GM10266 (cell line): ENCODE measurements at regions not wholly inside any gene's neighbourhood (a gene's known extent, or its start where the extent isn't known, plus 50 kb on each side); places are given as distances from the start of the nearest gene placed in this dataset.

Experiments used
- DNase-seq: peaks from one replicate; pipeline ENCODE4 v3.0.0; 2012; ENCODE audit errors: extremely low spot score
- CTCF ChIP-seq: IDR thresholded peaks from 2 replicates; pipeline ENCODE4 v1.5.1; 2012; ENCODE audit warnings: mild to moderate bottlenecking, low read depth; ENCODE audit not compliant: control insufficient read depth, insufficient read depth; ENCODE audit errors: missing control alignments

DNA sequence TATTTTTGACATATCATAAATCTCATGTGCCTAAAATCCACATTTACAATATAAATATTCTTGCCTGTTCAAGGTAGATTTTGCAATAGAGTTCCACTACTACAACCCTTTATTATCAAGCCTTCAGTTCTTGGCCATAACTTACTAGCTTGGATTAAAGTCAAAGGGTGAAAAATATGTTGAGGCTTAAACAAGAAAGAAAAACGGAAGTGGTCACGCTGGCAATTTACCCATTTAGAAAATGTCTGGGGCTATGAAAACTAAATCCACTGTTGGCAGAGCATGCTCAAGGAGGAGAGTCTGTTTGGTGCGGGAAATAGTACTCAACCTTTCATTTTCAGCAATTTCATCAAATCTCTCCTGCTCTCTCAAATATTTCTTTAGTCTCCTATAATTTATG, 209.8 kb upstream of the RHOBTB1 start:
- TF ChIP-seq CTCF: no peak
- DNase-seq: no peak

- TF ChIP-seq CTCF: no peak
Observed at GRCh38 chr10:61151059-61151458, 207.1 kb upstream of the RHOBTB1 start.

GRCh38 chr10:61148451-61148850, 204.5 kb upstream of the RHOBTB1 start:
- no peak for TF ChIP-seq CTCF
- no peak for DNase-seq

More at GRCh38 chr10:61151059-61151458, 207.1 kb upstream of the RHOBTB1 start:
- no peak for DNase-seq

- TF ChIP-seq CTCF: no peak
- DNase-seq: no peak
Observed at GRCh38 chr10:61142987-61143386, 199.0 kb upstream of the RHOBTB1 start.

DNA sequence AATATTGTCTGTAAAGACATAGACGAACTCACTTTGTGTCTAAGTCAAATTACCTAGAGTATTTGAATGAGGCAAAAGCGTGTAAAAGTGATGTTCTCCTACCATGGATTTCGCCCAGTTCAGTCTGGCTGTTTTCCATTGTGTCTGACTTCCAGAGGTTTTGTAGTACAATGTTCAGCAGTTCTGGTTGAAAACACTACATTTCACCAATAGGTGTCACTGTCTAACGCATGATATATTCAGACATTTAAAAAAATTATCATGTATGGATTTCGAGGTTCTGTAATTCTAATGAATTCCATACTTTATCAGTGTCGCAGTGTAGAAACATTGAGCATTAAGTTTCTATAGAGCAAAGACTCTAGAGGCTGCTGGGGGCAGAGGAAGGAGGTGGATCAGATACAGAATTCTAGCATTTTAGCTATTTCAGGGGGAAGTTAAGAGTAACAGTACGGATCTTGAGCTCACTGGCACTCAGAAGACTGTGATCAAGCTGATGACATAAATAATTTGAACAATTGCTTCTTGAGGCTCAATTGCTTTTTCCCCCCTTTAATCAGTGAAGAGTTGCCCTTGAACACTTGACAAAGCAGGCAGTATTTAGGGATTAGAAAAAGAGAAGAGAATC, 196.9 kb upstream of the RHOBTB1 start:
- peak; percentile 12 for DNase-seq
- TF ChIP-seq CTCF: peak; percentile 64

GRCh38 chr10:61139592-61139953, 195.6 kb upstream of the RHOBTB1 start:
- DNase-seq: no peak
- no peak for TF ChIP-seq CTCF

DNA sequence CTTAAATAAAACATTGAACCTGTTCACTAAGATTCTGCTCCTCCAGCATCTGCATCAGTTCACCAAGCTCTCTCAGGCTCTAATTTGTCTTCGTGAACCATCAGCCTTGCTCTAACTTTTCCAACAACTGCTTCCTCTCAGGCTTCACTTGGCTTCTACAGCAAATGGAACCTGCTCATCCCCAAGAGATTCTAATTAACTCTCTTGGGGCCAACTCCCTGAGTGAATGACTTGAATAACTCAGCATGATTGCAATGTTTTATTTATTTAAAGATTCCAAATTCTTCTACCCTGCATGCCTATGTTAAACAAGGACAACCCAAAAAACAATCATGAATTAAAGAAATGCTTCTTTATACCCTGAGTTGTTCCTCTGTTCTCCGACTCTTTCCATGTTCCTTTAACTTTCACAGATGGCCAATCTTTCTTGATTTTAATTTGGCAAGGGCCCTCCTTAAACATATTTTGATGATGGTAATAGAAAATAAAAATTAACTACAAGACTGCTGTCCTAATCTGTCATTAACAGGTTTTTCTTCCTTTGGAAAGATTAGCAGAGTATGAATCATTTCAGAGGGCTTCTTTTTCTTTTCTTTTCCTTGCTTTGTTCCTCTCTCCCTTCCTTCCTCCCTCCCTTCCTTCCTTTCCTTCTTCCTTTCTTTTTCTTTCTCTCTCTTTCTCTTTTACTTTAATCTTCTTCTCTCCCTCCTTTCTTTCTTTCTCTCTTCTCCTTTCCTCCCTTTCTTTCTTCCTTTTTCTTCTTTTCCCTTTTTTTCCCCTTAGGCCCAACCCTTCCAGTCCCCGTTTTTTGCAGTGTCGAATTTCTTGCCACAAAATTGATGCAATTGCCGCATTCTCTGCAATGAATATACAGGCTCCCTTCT, 195.0 kb upstream of the RHOBTB1 start:
- TF ChIP-seq CTCF: no peak
- DNase-seq: no peak
